ENCODE measurements at regions not wholly inside any gene's neighbourhood (a gene's known extent, or its start where the extent isn't known, plus 50 kb on each side); places are given as distances from the start of the nearest gene placed in this dataset.
"Not testable (repeated sequence)": the region's sequence is repeated elsewhere in the genome, so short reads cannot be mapped to it uniquely, and the experiment has no call there.

- TF ChIP-seq EZH2phosphoT487 (IDR thresholded peaks at IDR 0.05; ENCODE audit: insufficient read depth, low read depth), result no peak
- no peak for TF ChIP-seq EZH2 (IDR thresholded peaks at IDR 0.05; ENCODE audit: insufficient read depth, poor library complexity, severe bottlenecking)
- Histone ChIP-seq H3K4me2 (ENCODE audit: unreplicated experiment) (peak overlapping the region; percentile 39), H3K79me2 (ENCODE audit: insufficient read depth) (no peaks in the 10 kb centered on the region), H3K27ac (peak overlapping the region; percentile 63), H3K9me2 (ENCODE audit: insufficient read depth) (no peaks in the 10 kb centered on the region), H3K4me3 (no peak overlapping the region), H3F3A (ENCODE audit: insufficient read depth) (peaks cover 33% of the 10 kb centered on the region), H2AFZ (no peak overlapping the region), H3K4me1 (ENCODE audit: insufficient read depth) (peaks cover 36% of the 10 kb centered on the region), H3K9ac (no peak overlapping the region), H3K36me3 (ENCODE audit: low read depth) (no peaks in the 10 kb centered on the region), H3K27me3 (replicated peaks; ENCODE audit: insufficient read depth) (no peaks in the 10 kb centered on the region), H3K9me3 (ENCODE audit: low read depth) (no peaks in the 10 kb centered on the region), H4K20me1 (ENCODE audit: insufficient read depth) (no peaks in the 10 kb centered on the region)
- in situ Hi-C loops (cut with MboI), result no loop called here
- DNase-seq, result peak; percentile 92
- whole genome bisulfite sequencing, 2 experiments (ENCODE audit: low coverage in 1 of 2, low lambda C conversion rate in 2 of 2, missing lambda C conversion rate in 2 of 2), result 0 to 5% methylated on average over 1 of the region's 1 CpG
Measured at GRCh38 chr4:77349796-77350195, 192.8 kb downstream of the CCNG2 start.

DNA sequence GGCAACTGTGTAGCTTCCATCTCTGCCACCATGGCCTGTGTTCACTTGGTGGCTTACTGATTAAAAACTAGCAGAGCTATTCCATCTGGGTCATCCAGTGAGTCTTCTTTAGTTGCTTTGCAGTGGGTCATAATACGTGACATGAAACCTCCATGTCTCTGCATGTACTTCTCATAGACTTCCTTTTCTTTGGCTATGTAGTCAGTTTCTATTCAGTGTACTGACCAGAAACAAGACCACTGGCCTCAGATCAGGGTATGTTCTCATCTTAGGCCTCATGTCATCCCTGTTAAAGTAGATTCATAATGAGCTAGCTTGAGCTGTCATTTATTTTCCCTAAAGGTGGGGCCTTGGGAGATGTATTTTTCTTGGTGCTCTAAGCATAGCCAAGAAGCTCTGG, 195.2 kb downstream of the CCNG2 start:
- Histone ChIP-seq H3K9ac (no peak overlapping the region), H3K4me2 (ENCODE audit: unreplicated experiment) (no peak overlapping the region), H3F3A (ENCODE audit: insufficient read depth) (peaks cover 33% of the 10 kb centered on the region), H3K4me1 (ENCODE audit: insufficient read depth) (peaks cover 32% of the 10 kb centered on the region), H3K9me2 (ENCODE audit: insufficient read depth) (no peaks in the 10 kb centered on the region), H3K27me3 (replicated peaks; ENCODE audit: insufficient read depth) (no peaks in the 10 kb centered on the region), H3K36me3 (ENCODE audit: low read depth) (no peaks in the 10 kb centered on the region), H3K79me2 (ENCODE audit: insufficient read depth) (no peaks in the 10 kb centered on the region), H3K4me3 (no peak overlapping the region), H4K20me1 (ENCODE audit: insufficient read depth) (no peaks in the 10 kb centered on the region), H2AFZ (no peak overlapping the region), H3K9me3 (ENCODE audit: low read depth) (no peaks in the 10 kb centered on the region), H3K27ac (no peak overlapping the region)
- no peak for DNase-seq
- 96 to 100% methylated on average over 1 of the region's 1 CpG for WGBS, 2 experiments (ENCODE audit: low coverage in 1 of 2, low lambda C conversion rate in 2 of 2, missing lambda C conversion rate in 2 of 2)
- in situ Hi-C loops (cut with MboI), result no loop called here
- TF ChIP-seq EZH2 (IDR thresholded peaks at IDR 0.05; ENCODE audit: insufficient read depth, poor library complexity, severe bottlenecking), result no peak

- H3K36me3 ChIP-seq (ENCODE audit: low read depth); H3K79me2 ChIP-seq (ENCODE audit: insufficient read depth); in situ Hi-C loops (cut with MboI); H4K20me1 ChIP-seq (ENCODE audit: insufficient read depth); H3K4me2 ChIP-seq (ENCODE audit: unreplicated experiment); H3K9me2 ChIP-seq (ENCODE audit: insufficient read depth); H3K27ac ChIP-seq; H3K9ac ChIP-seq; H3K9me3 ChIP-seq (ENCODE audit: low read depth); DNase-seq; H2AFZ ChIP-seq; H3K27me3 ChIP-seq (replicated peaks; ENCODE audit: insufficient read depth); H3K4me3 ChIP-seq: not testable (repeated sequence)
- 72 to 82% methylated on average over 4 of the region's 5 CpGs for WGBS, 2 experiments (ENCODE audit: low coverage in 1 of 2, low lambda C conversion rate in 2 of 2, missing lambda C conversion rate in 2 of 2)
- peaks cover 16% of the 10 kb centered on the region for H3K4me1 ChIP-seq (ENCODE audit: insufficient read depth)
- peaks cover 20% of the 10 kb centered on the region for H3F3A ChIP-seq (ENCODE audit: insufficient read depth)
Measured at GRCh38 chr4:77353724-77354315, 196.8 kb downstream of the CCNG2 start.

DNA sequence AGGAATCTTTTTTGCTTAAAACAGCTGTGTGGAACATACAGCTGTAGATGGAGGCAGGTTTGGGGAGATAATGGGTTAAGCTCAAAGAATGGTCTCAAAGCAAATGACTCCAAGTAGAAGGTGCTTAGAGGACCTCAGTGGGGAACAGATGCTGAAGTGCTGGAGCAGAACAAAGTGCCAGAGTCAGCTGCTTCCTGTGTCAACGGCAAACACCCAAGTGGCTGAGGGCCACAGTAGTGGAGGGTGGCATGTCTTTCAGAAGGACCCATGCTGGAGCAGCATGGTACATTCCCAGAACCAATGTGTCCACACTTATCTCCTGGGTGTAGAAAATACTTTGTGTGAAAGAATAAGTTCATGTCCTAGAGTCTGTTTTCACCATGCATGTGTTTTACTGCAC, 197.5 kb downstream of the CCNG2 start:
- no peaks in the 10 kb centered on the region for H3K36me3 ChIP-seq (ENCODE audit: low read depth)
- H3K79me2 ChIP-seq (ENCODE audit: insufficient read depth), result no peaks in the 10 kb centered on the region
- in situ Hi-C loops (cut with MboI), result no loop called here
- H4K20me1 ChIP-seq (ENCODE audit: insufficient read depth), result no peaks in the 10 kb centered on the region
- H3F3A ChIP-seq (ENCODE audit: insufficient read depth), result peaks cover 13% of the 10 kb centered on the region
- no peak overlapping the region for H3K9ac ChIP-seq
- H3K9me2 ChIP-seq (ENCODE audit: insufficient read depth), result no peaks in the 10 kb centered on the region
- WGBS, 2 experiments (ENCODE audit: low coverage in 1 of 2, low lambda C conversion rate in 2 of 2, missing lambda C conversion rate in 2 of 2), result 0 to 6% methylated on average over 1 of the region's 1 CpG
- peaks cover 8% of the 10 kb centered on the region for H3K4me1 ChIP-seq (ENCODE audit: insufficient read depth)
- no peak overlapping the region for H2AFZ ChIP-seq
- no peak overlapping the region for H3K4me3 ChIP-seq
- no peaks in the 10 kb centered on the region for H3K9me3 ChIP-seq (ENCODE audit: low read depth)
- TF ChIP-seq EZH2phosphoT487 (IDR thresholded peaks at IDR 0.05; ENCODE audit: insufficient read depth, low read depth) (no peak), EZH2 (IDR thresholded peaks at IDR 0.05; ENCODE audit: insufficient read depth, poor library complexity, severe bottlenecking) (no peak)
- no peak overlapping the region for H3K4me2 ChIP-seq (ENCODE audit: unreplicated experiment)
- H3K27me3 ChIP-seq (replicated peaks; ENCODE audit: insufficient read depth), result 0 out of 2 replicates have a peak, but pooled peaks cover 3% of the 10 kb centered on the region
- no peak for DNase-seq
- H3K27ac ChIP-seq, result no peak overlapping the region

DNA sequence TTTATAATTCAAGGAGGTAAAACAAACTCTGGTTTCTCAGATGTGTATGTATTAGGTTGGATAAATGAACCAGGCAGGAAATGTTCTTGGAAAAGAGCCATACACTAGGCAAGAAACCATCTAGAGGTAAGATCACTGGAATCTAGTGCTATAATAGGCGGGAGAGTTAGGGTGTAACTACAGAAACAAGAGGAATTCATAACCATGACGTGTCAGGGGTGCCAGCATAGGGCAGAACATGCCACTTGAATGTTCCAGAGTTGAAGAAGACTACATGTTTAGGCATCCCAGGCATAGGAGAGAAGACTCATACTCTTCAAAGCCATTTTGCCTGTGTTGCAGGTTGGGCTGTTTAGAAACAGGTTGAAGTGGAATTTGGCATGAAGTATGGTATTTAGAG, 198.7 kb downstream of the CCNG2 start:
- no peaks in the 10 kb centered on the region for H3K9me3 ChIP-seq (ENCODE audit: low read depth)
- H3K79me2 ChIP-seq (ENCODE audit: insufficient read depth), result no peaks in the 10 kb centered on the region
- 77 to 80% methylated on average over 2 of the region's 2 CpGs for WGBS, 2 experiments (ENCODE audit: low coverage in 1 of 2, low lambda C conversion rate in 2 of 2, missing lambda C conversion rate in 2 of 2)
- no peak overlapping the region for H3K4me3 ChIP-seq
- H3K9me2 ChIP-seq (ENCODE audit: insufficient read depth), result no peaks in the 10 kb centered on the region
- DNase-seq, result no peak
- H3K36me3 ChIP-seq (ENCODE audit: low read depth), result no peaks in the 10 kb centered on the region
- 0 out of 2 replicates have a peak, but pooled peaks cover under 1% of the 10 kb centered on the region for H3F3A ChIP-seq (ENCODE audit: insufficient read depth)
- no peak overlapping the region for H3K4me2 ChIP-seq (ENCODE audit: unreplicated experiment)
- peaks cover 12% of the 10 kb centered on the region for H3K27me3 ChIP-seq (replicated peaks; ENCODE audit: insufficient read depth)
- no peak overlapping the region for H3K9ac ChIP-seq
- no peak overlapping the region for H3K27ac ChIP-seq
- no peak overlapping the region for H2AFZ ChIP-seq
- in situ Hi-C loops (cut with MboI), result loop anchor here (5.0 kb wide), 1 partner anchor 113 kb away; no protein-coding TSS in a partner anchor
- TF ChIP-seq EZH2phosphoT487 (IDR thresholded peaks at IDR 0.05; ENCODE audit: insufficient read depth, low read depth), result no peak
- no peak for TF ChIP-seq EZH2 (IDR thresholded peaks at IDR 0.05; ENCODE audit: insufficient read depth, poor library complexity, severe bottlenecking)
- H4K20me1 ChIP-seq (ENCODE audit: insufficient read depth), result no peaks in the 10 kb centered on the region
- H3K4me1 ChIP-seq (ENCODE audit: insufficient read depth), result no peaks in the 10 kb centered on the region

Measured in GM23248 (cell line).